Heart left ventricle (tissue), 13 donors: ENCODE measurements at regions not wholly inside any gene's neighbourhood (a gene's known extent, or its start where the extent isn't known, plus 50 kb on each side); places are given as distances from the start of the nearest gene placed in this dataset.

Experiments
- POLR2A ChIP-seq, 2 donors: fragments of 450-650 bp; IDR thresholded peaks; one replicate each; pipeline ENCODE4 v1.6.1; 2017; ENCODE audit warnings: antibody characterized with exemption in 2 of 2, mild to moderate bottlenecking in 2 of 2, moderate library complexity in 2 of 2
- TF ChIP-seq, protein P1 (sequence below), 12 donors: fragments of 200-600 bp; sonication (generic) in 4 of 12; IDR thresholded peaks; one replicate each; pipeline versions ENCODE4 v1.5.0 to v1.8.0; 2018 to 2022; ENCODE audit warnings: antibody characterized with exemption in 12 of 12, mild to moderate bottlenecking in 5 of 12
- donor health status: ischemic (EF 13 %, LVEDD 7.1; RV severe dilation, severe dysfunction).
- donor health status: DM: no; HTN: yes; CAD: no.
- donor health status: DM: no; HTN: no; CAD: no.
- donor health status: ischemic (EF 25% LVEDD 6.9; RV normal size, moderate dysfunction).
- donor health status: ischemic (EF 25% LVEDD 5.7; RV mildly dilated, moderate dysfunction).
- donor health status: ischemic (EF 35%, LVEDD 5.7; RV mildly dilated, moderate dysfunction).
- donor health status: nonischemic (EF 11% LVEDD 7.7; RV severe dilation, severe dysfunction).
- donor health status: DM: yes; HTN: yes; CAD: no.
- donor health status: PGD.
- donor health status: ischemic (EF 29% LVEDD 5.4; RV normal size, mild dysfunction).
- donor health status: nonischemic (EF 23%, LVEDD 6.1; RV moderate dilation, normal function).

- TF ChIP-seq, protein P1, sequence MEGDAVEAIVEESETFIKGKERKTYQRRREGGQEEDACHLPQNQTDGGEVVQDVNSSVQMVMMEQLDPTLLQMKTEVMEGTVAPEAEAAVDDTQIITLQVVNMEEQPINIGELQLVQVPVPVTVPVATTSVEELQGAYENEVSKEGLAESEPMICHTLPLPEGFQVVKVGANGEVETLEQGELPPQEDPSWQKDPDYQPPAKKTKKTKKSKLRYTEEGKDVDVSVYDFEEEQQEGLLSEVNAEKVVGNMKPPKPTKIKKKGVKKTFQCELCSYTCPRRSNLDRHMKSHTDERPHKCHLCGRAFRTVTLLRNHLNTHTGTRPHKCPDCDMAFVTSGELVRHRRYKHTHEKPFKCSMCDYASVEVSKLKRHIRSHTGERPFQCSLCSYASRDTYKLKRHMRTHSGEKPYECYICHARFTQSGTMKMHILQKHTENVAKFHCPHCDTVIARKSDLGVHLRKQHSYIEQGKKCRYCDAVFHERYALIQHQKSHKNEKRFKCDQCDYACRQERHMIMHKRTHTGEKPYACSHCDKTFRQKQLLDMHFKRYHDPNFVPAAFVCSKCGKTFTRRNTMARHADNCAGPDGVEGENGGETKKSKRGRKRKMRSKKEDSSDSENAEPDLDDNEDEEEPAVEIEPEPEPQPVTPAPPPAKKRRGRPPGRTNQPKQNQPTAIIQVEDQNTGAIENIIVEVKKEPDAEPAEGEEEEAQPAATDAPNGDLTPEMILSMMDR (IDR thresholded peaks at IDR 0.05), result no peak
- TF ChIP-seq POLR2A (IDR thresholded peaks at IDR 0.05), result no peak
These were observed 58.9 kb upstream of the OPRM1 start for GRCh38 chr6:153980171-153980570.
